MM.1S (cell line): ENCODE measurements at regions not wholly inside any gene's neighbourhood (a gene's known extent, or its start where the extent isn't known, plus 50 kb on each side); places are given as distances from the start of the nearest gene placed in this dataset.
"Not testable (repeated sequence)": the region's sequence is repeated elsewhere in the genome, so short reads cannot be mapped to it uniquely, and the experiment has no call there.

ENCODE experiments used
- DNase-seq: peaks from one replicate; pipeline ENCODE4 v3.0.0-alpha.2; 2015
- H2AFZ ChIP-seq: fragments of 300-600 bp; sonication (generic); 2 replicates; pipeline ENCODE4 v1.6.0; 2016; ENCODE audit warnings: antibody characterized with exemption, low read length
- H3F3A ChIP-seq: fragments of 300-600 bp; sonication (generic); 2 replicates; pipeline ENCODE4 v1.6.1; 2016; ENCODE audit warnings: mild to moderate bottlenecking, antibody characterized with exemption, low read length, moderate library complexity, mixed read lengths; ENCODE audit not compliant: insufficient read depth
- H3K27ac ChIP-seq: fragments of 300-600 bp; sonication (generic); 2 replicates; pipeline ENCODE4 v1.5.1; 2016; ENCODE audit warnings: mild to moderate bottlenecking, low read length
- H3K27me3 ChIP-seq: fragments of 300-600 bp; sonication (generic); replicated peaks from 2 replicates; pipeline ENCODE4 v1.6.0; 2016; ENCODE audit warnings: low read length; ENCODE audit not compliant: insufficient read depth
- H3K36me3 ChIP-seq: fragments of 300-600 bp; sonication (generic); replicated peaks from 2 replicates; pipeline ENCODE4 v1.6.1; 2016; ENCODE audit warnings: mild to moderate bottlenecking, low read length, mixed read lengths; ENCODE audit not compliant: insufficient read depth
- H3K4me1 ChIP-seq: fragments of 300-600 bp; sonication (generic); 2 replicates; pipeline ENCODE4 v1.6.1; 2016; ENCODE audit warnings: low read length, mixed read lengths
- H3K4me2 ChIP-seq: fragments of 300-600 bp; sonication (generic); 2 replicates; pipeline ENCODE4 v1.6.0; 2016; ENCODE audit warnings: low read depth, low read length
- H3K4me3 ChIP-seq: fragments of 300-600 bp; sonication (generic); 2 replicates; pipeline ENCODE4 v1.5.1; 2016; ENCODE audit warnings: low read length, mixed read lengths
- H3K79me2 ChIP-seq: fragments of 300-600 bp; sonication (generic); 2 replicates; pipeline ENCODE4 v1.6.1; 2016; ENCODE audit warnings: mixed run types, low read length, mixed read lengths
- H3K9ac ChIP-seq: fragments of 300-600 bp; sonication (generic); 2 replicates; pipeline ENCODE4 v1.6.1; 2016; ENCODE audit warnings: low read length, mixed read lengths
- H3K9me2 ChIP-seq: fragments of 300-600 bp; sonication (generic); replicated peaks from 2 replicates; pipeline ENCODE4 v1.6.1; 2016; ENCODE audit warnings: mild to moderate bottlenecking, low read length, mixed read lengths; ENCODE audit not compliant: insufficient read depth
- H3K9me3 ChIP-seq: fragments of 300-600 bp; sonication (generic); replicated peaks from 2 replicates; pipeline ENCODE4 v1.6.1; 2016; ENCODE audit warnings: mild to moderate bottlenecking, low read length, mixed read lengths; ENCODE audit not compliant: insufficient read depth
- H4K20me1 ChIP-seq: fragments of 300-600 bp; sonication (generic); 2 replicates; pipeline ENCODE4 v1.6.1; 2016; ENCODE audit warnings: mild to moderate bottlenecking, low read length, moderate library complexity, mixed read lengths; ENCODE audit not compliant: insufficient read depth
- EZH2 ChIP-seq: fragments of 300-600 bp; sonication (generic); optimal IDR thresholded peaks from 2 replicates; pipeline ENCODE3; 2017; ENCODE audit warnings: low read depth, mild to moderate bottlenecking, antibody characterized with exemption, low read length, mixed read lengths
- EZH2phosphoT487 ChIP-seq: fragments of 300-600 bp; sonication (generic); IDR thresholded peaks from 2 replicates; pipeline ENCODE4 v1.6.1; 2018; ENCODE audit warnings: antibody characterized with exemption, low read length
- TF ChIP-seq, protein P1 (sequence below): fragments of 300-600 bp; sonication (generic); IDR thresholded peaks from 2 replicates; pipeline ENCODE4 v1.5.1; 2016; ENCODE audit warnings: antibody characterized with exemption, low read length, mixed read lengths

DNA sequence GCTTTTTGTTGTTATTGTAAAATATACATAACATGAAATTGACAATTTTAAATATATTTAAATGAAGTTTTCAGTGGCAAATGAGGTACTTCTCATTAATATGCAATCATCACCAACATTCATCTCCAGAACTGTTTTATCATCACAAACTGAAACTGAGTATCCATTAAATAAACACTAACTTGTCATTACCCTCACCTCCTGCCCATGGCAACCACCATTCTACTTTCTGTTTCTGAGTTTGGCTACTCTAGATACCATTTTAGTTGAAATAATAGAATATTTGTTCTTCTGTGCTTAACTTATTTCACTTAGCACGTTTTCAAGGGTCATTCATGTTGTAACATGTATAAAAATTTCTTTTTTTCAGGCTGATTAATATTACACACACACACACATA lies 834.3 kb downstream of the PLOD2 start:
- no peaks in the 10 kb centered on the region for H3F3A ChIP-seq
- H3K27me3 ChIP-seq: no peaks in the 10 kb centered on the region
- H3K4me3 ChIP-seq: no peak overlapping the region
- no peak overlapping the region for H3K27ac ChIP-seq
- DNase-seq: no peak
- no peaks in the 10 kb centered on the region for H3K4me1 ChIP-seq
- H3K9ac ChIP-seq: no peak overlapping the region
- no peak for TF ChIP-seq EZH2phosphoT487
- TF ChIP-seq EZH2: no peak
- TF ChIP-seq, protein P1, sequence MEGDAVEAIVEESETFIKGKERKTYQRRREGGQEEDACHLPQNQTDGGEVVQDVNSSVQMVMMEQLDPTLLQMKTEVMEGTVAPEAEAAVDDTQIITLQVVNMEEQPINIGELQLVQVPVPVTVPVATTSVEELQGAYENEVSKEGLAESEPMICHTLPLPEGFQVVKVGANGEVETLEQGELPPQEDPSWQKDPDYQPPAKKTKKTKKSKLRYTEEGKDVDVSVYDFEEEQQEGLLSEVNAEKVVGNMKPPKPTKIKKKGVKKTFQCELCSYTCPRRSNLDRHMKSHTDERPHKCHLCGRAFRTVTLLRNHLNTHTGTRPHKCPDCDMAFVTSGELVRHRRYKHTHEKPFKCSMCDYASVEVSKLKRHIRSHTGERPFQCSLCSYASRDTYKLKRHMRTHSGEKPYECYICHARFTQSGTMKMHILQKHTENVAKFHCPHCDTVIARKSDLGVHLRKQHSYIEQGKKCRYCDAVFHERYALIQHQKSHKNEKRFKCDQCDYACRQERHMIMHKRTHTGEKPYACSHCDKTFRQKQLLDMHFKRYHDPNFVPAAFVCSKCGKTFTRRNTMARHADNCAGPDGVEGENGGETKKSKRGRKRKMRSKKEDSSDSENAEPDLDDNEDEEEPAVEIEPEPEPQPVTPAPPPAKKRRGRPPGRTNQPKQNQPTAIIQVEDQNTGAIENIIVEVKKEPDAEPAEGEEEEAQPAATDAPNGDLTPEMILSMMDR: no peak
- H4K20me1 ChIP-seq: no peaks in the 10 kb centered on the region
- no peaks in the 10 kb centered on the region for H3K9me3 ChIP-seq
- no peak overlapping the region for H2AFZ ChIP-seq
- H3K4me2 ChIP-seq: no peak overlapping the region
- no peaks in the 10 kb centered on the region for H3K9me2 ChIP-seq
- H3K79me2 ChIP-seq: no peaks in the 10 kb centered on the region
- no peaks in the 10 kb centered on the region for H3K36me3 ChIP-seq

DNA sequence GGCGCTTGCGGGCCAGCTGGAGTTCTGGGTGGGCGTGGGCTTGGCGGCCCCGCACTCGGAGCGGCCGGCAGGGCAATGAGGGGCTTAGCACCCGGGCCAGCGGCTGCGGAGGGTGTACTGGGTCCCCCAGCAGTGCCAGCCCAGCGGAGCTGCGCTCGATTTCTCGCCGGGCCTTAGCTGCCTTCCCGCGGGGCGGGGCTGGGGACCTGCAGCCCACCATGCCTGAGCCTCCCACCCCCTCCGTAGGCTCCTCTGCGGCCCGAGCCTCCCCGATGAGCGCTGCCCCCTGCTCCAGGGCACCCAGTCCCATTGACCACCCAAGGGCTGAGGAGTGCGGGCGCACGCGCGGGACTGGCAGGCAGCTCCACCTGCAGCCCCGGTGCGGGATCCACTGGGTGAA lies 827.6 kb downstream of the PLOD2 start:
- H3K27ac ChIP-seq, H3K9me3 ChIP-seq, H4K20me1 ChIP-seq, DNase-seq, H3K4me2 ChIP-seq, H3K4me1 ChIP-seq, H3K27me3 ChIP-seq, H3K4me3 ChIP-seq, H3K9ac ChIP-seq, H3F3A ChIP-seq, H2AFZ ChIP-seq, H3K9me2 ChIP-seq, H3K36me3 ChIP-seq, H3K79me2 ChIP-seq: not testable (repeated sequence)

DNA sequence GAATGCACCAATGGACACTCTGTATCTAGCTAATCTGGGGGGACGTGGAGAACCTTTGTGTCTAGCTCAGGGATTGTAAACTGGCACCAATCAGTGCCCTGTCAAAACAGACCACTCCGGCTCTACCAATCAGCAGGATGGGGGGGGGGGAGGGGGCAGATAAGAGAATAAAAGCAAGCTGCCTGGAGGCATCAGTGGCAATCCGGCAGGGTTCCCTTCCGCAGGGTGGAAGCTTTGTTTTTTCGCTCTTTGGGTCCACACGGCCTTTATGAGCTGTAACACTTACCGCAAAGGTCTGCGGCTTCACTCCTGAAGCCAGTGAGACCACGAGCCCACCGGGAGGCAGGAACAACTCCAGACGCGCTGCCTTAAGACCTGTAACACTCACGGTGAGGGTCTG lies 827.1 kb downstream of the PLOD2 start:
- H3K9me2 ChIP-seq: no peaks in the 10 kb centered on the region
- H3K36me3 ChIP-seq: no peaks in the 10 kb centered on the region
- no peak for DNase-seq
- H3K79me2 ChIP-seq: no peaks in the 10 kb centered on the region
- TF ChIP-seq, protein P1: no peak
- TF ChIP-seq EZH2phosphoT487 (no peak), EZH2 (no peak)
- no peaks in the 10 kb centered on the region for H3F3A ChIP-seq
- H3K27me3 ChIP-seq: no peaks in the 10 kb centered on the region
- H2AFZ ChIP-seq: no peak overlapping the region
- no peak overlapping the region for H3K9ac ChIP-seq
- H3K4me1 ChIP-seq: no peaks in the 10 kb centered on the region
- no peak overlapping the region for H3K27ac ChIP-seq
- no peak overlapping the region for H3K4me2 ChIP-seq
- no peak overlapping the region for H3K4me3 ChIP-seq
- no peaks in the 10 kb centered on the region for H3K9me3 ChIP-seq
- H4K20me1 ChIP-seq: no peaks in the 10 kb centered on the region

DNA sequence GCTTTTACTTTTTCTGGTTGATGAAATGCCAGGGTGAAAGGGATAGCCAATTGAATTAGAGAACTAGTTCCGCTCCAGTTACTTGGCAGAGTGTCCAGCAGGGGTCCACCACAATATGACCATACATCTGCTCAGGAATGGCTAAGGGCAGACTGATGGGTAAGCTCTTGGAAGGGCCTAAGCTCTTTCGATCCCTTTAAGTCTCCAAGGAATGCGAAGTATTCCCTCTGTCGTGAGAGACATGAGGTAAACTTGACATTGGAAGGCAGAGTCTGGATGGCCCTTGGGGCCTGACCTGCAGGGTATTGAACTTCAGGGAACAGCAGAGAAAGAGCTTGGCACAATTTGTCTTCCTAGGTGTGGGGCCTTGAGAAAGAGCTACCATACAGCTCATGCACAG lies 805.8 kb downstream of the PLOD2 start:
- no peaks in the 10 kb centered on the region for H3K79me2 ChIP-seq
- H3K9me3 ChIP-seq: no peaks in the 10 kb centered on the region
- TF ChIP-seq EZH2 (no peak), EZH2phosphoT487 (no peak)
- TF ChIP-seq, protein P1: no peak
- H2AFZ ChIP-seq: no peak overlapping the region
- H3K27me3 ChIP-seq: no peaks in the 10 kb centered on the region
- no peak overlapping the region for H3K9ac ChIP-seq
- H3K4me1 ChIP-seq: no peaks in the 10 kb centered on the region
- H3K4me3 ChIP-seq: no peak overlapping the region
- no peaks in the 10 kb centered on the region for H3F3A ChIP-seq
- no peak for DNase-seq
- no peak overlapping the region for H3K27ac ChIP-seq
- H4K20me1 ChIP-seq: no peaks in the 10 kb centered on the region
- no peak overlapping the region for H3K4me2 ChIP-seq
- H3K36me3 ChIP-seq: no peaks in the 10 kb centered on the region
- no peaks in the 10 kb centered on the region for H3K9me2 ChIP-seq
